GM19468 (cell line): ENCODE measurements at regions not wholly inside any gene's neighbourhood (a gene's known extent, or its start where the extent isn't known, plus 50 kb on each side); places are given as distances from the start of the nearest gene placed in this dataset.
"Not testable (repeated sequence)": the region's sequence is repeated elsewhere in the genome, so short reads cannot be mapped to it uniquely, and the experiment has no call there.

Source experiments
- ATAC-seq: cut with Tn5 transposase; IDR thresholded peaks from one replicate; pipeline ENCODE4 v1.9.1; 2021; ENCODE audit warnings: mild to moderate bottlenecking, moderate library complexity, moderate number of reproducible peaks; ENCODE audit not compliant: unreplicated experiment; ENCODE audit errors: extremely low read depth

GRCh38 chr3:72043204-72044133 is 258.5 kb upstream of the PROK2 start:
- no peak for ATAC-seq

GRCh38 chr3:72042397-72043203 is 257.7 kb upstream of the PROK2 start:
- no peak for ATAC-seq

GRCh38 chr3:72041511-72041910 is 256.6 kb upstream of the PROK2 start:
- ATAC-seq, result no peak

- no peak for ATAC-seq
These were observed 256.1 kb upstream of the PROK2 start for GRCh38 chr3:72041076-72041475.

- ATAC-seq, result no peak
These were observed 254.7 kb upstream of the PROK2 start for GRCh38 chr3:72039677-72040076.

GRCh38 chr3:72036899-72037298 is 252.0 kb upstream of the PROK2 start:
- no peak for ATAC-seq

GRCh38 chr3:72035606-72036005 is 250.7 kb upstream of the PROK2 start:
- ATAC-seq, result no peak

GRCh38 chr3:72034986-72035385 is 250.0 kb upstream of the PROK2 start:
- ATAC-seq, result no peak

- ATAC-seq, result no peak
These were observed 248.9 kb upstream of the PROK2 start for GRCh38 chr3:72033666-72034428.

- ATAC-seq, result no peak
These were observed 247.6 kb upstream of the PROK2 start for GRCh38 chr3:72032441-72033135.

GRCh38 chr3:72031581-72031980 is 246.6 kb upstream of the PROK2 start:
- ATAC-seq, result no peak

- ATAC-seq, result not testable (repeated sequence)
These were observed 245.3 kb upstream of the PROK2 start for GRCh38 chr3:72030296-72030695.

GRCh38 chr3:72028726-72029125 is 243.8 kb upstream of the PROK2 start:
- ATAC-seq, result not testable (repeated sequence)

GRCh38 chr3:72028307-72028706 is 243.4 kb upstream of the PROK2 start:
- not testable (repeated sequence) for ATAC-seq

- not testable (repeated sequence) for ATAC-seq
These were observed 242.8 kb upstream of the PROK2 start for GRCh38 chr3:72027728-72028127.

GRCh38 chr3:72022027-72022426 is 237.1 kb upstream of the PROK2 start:
- no peak for ATAC-seq

- no peak for ATAC-seq
These were observed 236.6 kb upstream of the PROK2 start for GRCh38 chr3:72021531-72021930.

GRCh38 chr3:72018343-72018984 is 233.5 kb upstream of the PROK2 start:
- ATAC-seq, result no peak

GRCh38 chr3:72017935-72018334 is 233.0 kb upstream of the PROK2 start:
- no peak for ATAC-seq
